ENCODE measurements at regions not wholly inside any gene's neighbourhood (a gene's known extent, or its start where the extent isn't known, plus 50 kb on each side); places are given as distances from the start of the nearest gene placed in this dataset.

- ChIA-PET CTCF (interaction anchor here (0.5 to 0.7 kb wide), 2 partner anchors 17 to 371 kb away, joined by 3 read pairs; no protein-coding TSS in a partner anchor), POLR2A (no interaction called here)
- TF ChIP-seq ZNF585B (tag by site-specific recombination; IDR thresholded peaks at IDR 0.05) (no peak), ZNF610 (tag by site-specific recombination; IDR thresholded peaks at IDR 0.05; ENCODE audit: borderline replicate concordance) (no peak), KLF7 (tag by site-specific recombination; IDR thresholded peaks at IDR 0.05; ENCODE audit: borderline replicate concordance) (no peak), ZNF26 (tag by site-specific recombination; IDR thresholded peaks at IDR 0.05) (no peak), ZFHX2 (tag by site-specific recombination; conservative IDR thresholded peaks at IDR 0.05) (no peak), ZBTB1 (tag by site-specific recombination; IDR thresholded peaks at IDR 0.05) (no peak), TRIM28 (IDR thresholded peaks at IDR 0.05; ENCODE audit: borderline replicate concordance, low read length) (no peak), GLIS1 (tag by site-specific recombination; IDR thresholded peaks at IDR 0.05) (no peak), KLF16 (tag by site-specific recombination; IDR thresholded peaks at IDR 0.05) (0 out of 2 replicates have a peak, but pooled peaks have one; percentile 37), SP2 (tag by site-specific recombination; IDR thresholded peaks at IDR 0.05) (no peak), ZBTB17 (tag by site-specific recombination; IDR thresholded peaks at IDR 0.05) (no peak), ZNF626 (tag by site-specific recombination; IDR thresholded peaks at IDR 0.05) (no peak), ZNF785 (tag by site-specific recombination; IDR thresholded peaks at IDR 0.05) (no peak), ZNF24 (tag by site-specific recombination; IDR thresholded peaks at IDR 0.05) (no peak), ZSCAN16 (tag by site-specific recombination; IDR thresholded peaks at IDR 0.05) (no peak), FEZF1 (tag by site-specific recombination; IDR thresholded peaks at IDR 0.05) (peak; percentile 80), ZNF664 (tag by site-specific recombination; IDR thresholded peaks at IDR 0.05) (no peak), ZBTB7A (tag by site-specific recombination; IDR thresholded peaks at IDR 0.05; ENCODE audit: low read depth) (no peak), ZNF843 (tag by site-specific recombination; IDR thresholded peaks at IDR 0.05) (peak; percentile 19; the same call in 1 of the 2 replicates)
- TF ChIP-seq, protein P1, sequence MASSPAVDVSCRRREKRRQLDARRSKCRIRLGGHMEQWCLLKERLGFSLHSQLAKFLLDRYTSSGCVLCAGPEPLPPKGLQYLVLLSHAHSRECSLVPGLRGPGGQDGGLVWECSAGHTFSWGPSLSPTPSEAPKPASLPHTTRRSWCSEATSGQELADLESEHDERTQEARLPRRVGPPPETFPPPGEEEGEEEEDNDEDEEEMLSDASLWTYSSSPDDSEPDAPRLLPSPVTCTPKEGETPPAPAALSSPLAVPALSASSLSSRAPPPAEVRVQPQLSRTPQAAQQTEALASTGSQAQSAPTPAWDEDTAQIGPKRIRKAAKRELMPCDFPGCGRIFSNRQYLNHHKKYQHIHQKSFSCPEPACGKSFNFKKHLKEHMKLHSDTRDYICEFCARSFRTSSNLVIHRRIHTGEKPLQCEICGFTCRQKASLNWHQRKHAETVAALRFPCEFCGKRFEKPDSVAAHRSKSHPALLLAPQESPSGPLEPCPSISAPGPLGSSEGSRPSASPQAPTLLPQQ (tag by site-specific recombination; IDR thresholded peaks at IDR 0.05), result peak; percentile 67; the same call in 1 of the 2 replicates
- Histone ChIP-seq H3K4me1 (ENCODE audit: control insufficient read depth, insufficient read depth, low read length) (no peaks in the 10 kb centered on the region), H3K27ac (ENCODE audit: extremely low read depth, low read depth, low read length) (no peak overlapping the region), H3K4me3 (ENCODE audit: low read depth, low read length) (no peak overlapping the region), H3K9me3 (ENCODE audit: control insufficient read depth, insufficient read depth, low read depth, low read length) (no peaks in the 10 kb centered on the region), H3K36me3 (ENCODE audit: control insufficient read depth in 2 of 2, insufficient read depth in 1 of 2, low read length in 2 of 2) (no peaks in the 10 kb centered on the region)
Measured at GRCh38 chr6:119521251-119521650, 171.7 kb upstream of the MAN1A1 start.

GRCh38 chr6:119517428-119517827 is 167.9 kb upstream of the MAN1A1 start:
- ChIA-PET POLR2A (no interaction called here), CTCF (interaction anchor here (0.8 to 1.3 kb wide), 2 partner anchors 9 to 14 kb away, joined by 3 to 5 read pairs; no protein-coding TSS in a partner anchor)
- Histone ChIP-seq H3K36me3 (ENCODE audit: control insufficient read depth in 2 of 2, insufficient read depth in 1 of 2, low read length in 2 of 2) (no peaks in the 10 kb centered on the region), H3K9me3 (ENCODE audit: control insufficient read depth, insufficient read depth, low read depth, low read length) (no peaks in the 10 kb centered on the region), H3K4me1 (ENCODE audit: control insufficient read depth, insufficient read depth, low read length) (no peaks in the 10 kb centered on the region), H3K27ac (ENCODE audit: extremely low read depth, low read depth, low read length) (no peak overlapping the region), H3K4me3 (ENCODE audit: low read depth, low read length) (no peak overlapping the region)
- TF ChIP-seq, protein P2, sequence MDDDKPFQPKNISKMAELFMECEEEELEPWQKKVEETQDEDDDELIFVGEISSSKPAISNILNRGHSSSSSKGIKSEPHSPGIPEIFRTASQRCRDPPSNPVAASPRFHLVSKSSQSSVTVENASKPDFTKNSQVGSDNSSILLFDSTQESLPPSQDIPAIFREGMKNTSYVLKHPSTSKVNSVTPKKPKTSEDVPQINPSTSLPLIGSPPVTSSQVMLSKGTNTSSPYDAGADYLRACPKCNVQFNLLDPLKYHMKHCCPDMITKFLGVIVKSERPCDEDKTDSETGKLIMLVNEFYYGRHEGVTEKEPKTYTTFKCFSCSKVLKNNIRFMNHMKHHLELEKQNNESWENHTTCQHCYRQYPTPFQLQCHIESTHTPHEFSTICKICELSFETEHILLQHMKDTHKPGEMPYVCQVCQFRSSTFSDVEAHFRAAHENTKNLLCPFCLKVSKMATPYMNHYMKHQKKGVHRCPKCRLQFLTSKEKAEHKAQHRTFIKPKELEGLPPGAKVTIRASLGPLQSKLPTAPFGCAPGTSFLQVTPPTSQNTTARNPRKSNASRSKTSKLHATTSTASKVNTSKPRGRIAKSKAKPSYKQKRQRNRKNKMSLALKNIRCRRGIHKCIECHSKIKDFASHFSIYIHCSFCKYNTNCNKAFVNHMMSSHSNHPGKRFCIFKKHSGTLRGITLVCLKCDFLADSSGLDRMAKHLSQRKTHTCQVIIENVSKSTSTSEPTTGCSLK (tag by site-specific recombination; IDR thresholded peaks at IDR 0.05), result no peak
- TF ChIP-seq ZNF549 (tag by site-specific recombination; IDR thresholded peaks at IDR 0.05) (no peak), AEBP2 (tag by site-specific recombination; IDR thresholded peaks at IDR 0.05; ENCODE audit: borderline replicate concordance) (no peak), ZBTB11 (tag by site-specific recombination; conservative IDR thresholded peaks at IDR 0.05; ENCODE audit: low read depth) (no peak), FEZF1 (tag by site-specific recombination; IDR thresholded peaks at IDR 0.05) (no peak), REPIN1 (tag by site-specific recombination; IDR thresholded peaks at IDR 0.05; ENCODE audit: low read depth) (no peak)

Data from HEK293 (cell line).